Small intestine (tissue), 7 donors: ENCODE measurements at regions not wholly inside any gene's neighbourhood (a gene's known extent, or its start where the extent isn't known, plus 50 kb on each side); places are given as distances from the start of the nearest gene placed in this dataset.
"Not testable (repeated sequence)": the region's sequence is repeated elsewhere in the genome, so short reads cannot be mapped to it uniquely, and the experiment has no call there.

Experiments
- DNase-seq, 2 donors: peaks; one replicate each; pipeline versions ENCODE4 v3.0.0 to v3.0.0-alpha.2; 2013
- FAIRE-seq: peaks from 2 replicates; lab custom pipeline; 2012; peaks lifted over from hg19 to GRCh38; lab: Jason Lieb, UNC
- H3K27ac ChIP-seq, 3 donors: one replicate each; pipeline ENCODE4 v1.5.1; 2013; ENCODE audit warnings: low read length in 2 of 3, mild to moderate bottlenecking in 2 of 3, control low read depth in 1 of 3, inconsistent platforms in 1 of 3, low read depth in 1 of 3, moderate library complexity in 1 of 3
- H3K27me3 ChIP-seq, 3 donors: one replicate each; pipeline ENCODE4 v1.6.1; 2013; ENCODE audit warnings: low read length in 3 of 3, inconsistent platforms in 1 of 3; ENCODE audit not compliant: control insufficient read depth in 3 of 3, insufficient read depth in 3 of 3
- H3K36me3 ChIP-seq, 3 donors: one replicate each; pipeline ENCODE4 v1.6.1; 2013; ENCODE audit warnings: low read length in 3 of 3, inconsistent platforms in 1 of 3, low read depth in 1 of 3, mild to moderate bottlenecking in 1 of 3, moderate library complexity in 1 of 3; ENCODE audit not compliant: control insufficient read depth in 3 of 3, insufficient read depth in 2 of 3
- H3K4me1 ChIP-seq, 3 donors: one replicate each; pipeline ENCODE4 v1.6.1; 2013; ENCODE audit warnings: low read length in 2 of 3, inconsistent platforms in 1 of 3, low read depth in 1 of 3, mild to moderate bottlenecking in 1 of 3, moderate library complexity in 1 of 3; ENCODE audit not compliant: control insufficient read depth in 3 of 3, insufficient read depth in 2 of 3
- H3K4me3 ChIP-seq, 3 donors: one replicate each; pipeline ENCODE4 v1.5.1; 2013; ENCODE audit warnings: low read length in 3 of 3, control low read depth in 1 of 3, inconsistent platforms in 1 of 3, low read depth in 1 of 3, mild to moderate bottlenecking in 1 of 3, moderate library complexity in 1 of 3
- H3K9me3 ChIP-seq, 2 donors: one replicate each; pipeline ENCODE4 v1.6.1; 2013; ENCODE audit warnings: low read depth in 1 of 2, low read length in 1 of 2; ENCODE audit not compliant: control insufficient read depth in 2 of 2, insufficient read depth in 1 of 2
- WGBS, 3 donors: extraction: QIAGEN DNeasy Blood & Tissue Kit; methylation state at CpG; one replicate each; pipeline ENCODE4 v1.1.7; 2013; 5-methylcytosine and 5-hydroxymethylcytosine counted together
- donor health status: healthy with polysubstance abuse.
- donor health status: control.
- donor health status: control.
- donor health status: Bipolar disorder and iron deficiency.
- donor health status: healthy.

DNA sequence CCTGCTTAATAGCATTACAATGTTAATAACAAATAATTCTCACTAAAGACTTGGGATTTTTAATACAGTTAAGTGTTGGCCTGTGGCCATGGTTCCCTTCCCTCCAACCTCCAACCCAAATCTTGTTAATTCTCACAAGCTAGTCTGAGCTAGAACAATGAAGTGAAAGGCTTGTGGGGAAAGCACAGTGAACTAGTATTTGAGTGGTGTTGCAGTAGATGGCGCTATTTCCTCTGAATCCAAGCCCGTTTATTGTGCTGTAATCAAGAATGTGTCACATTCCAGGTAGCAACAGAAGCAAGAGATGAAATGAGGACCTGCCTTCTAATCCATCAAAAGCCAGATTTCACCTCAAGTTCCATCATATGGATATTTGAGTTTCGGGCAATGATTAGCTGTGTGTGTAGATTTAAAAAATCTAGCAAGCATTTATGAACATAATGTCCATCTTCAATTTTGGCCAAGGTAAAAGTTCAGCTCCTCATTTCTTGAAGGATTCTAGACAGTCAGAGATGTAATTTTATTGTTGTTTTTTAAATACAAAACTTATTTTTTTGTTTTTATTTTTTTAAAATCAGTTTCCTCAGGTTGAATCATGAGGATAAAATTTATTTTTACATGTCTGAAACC lies 160.7 kb downstream of the SQOR start:
- no peak for FAIRE-seq

DNA sequence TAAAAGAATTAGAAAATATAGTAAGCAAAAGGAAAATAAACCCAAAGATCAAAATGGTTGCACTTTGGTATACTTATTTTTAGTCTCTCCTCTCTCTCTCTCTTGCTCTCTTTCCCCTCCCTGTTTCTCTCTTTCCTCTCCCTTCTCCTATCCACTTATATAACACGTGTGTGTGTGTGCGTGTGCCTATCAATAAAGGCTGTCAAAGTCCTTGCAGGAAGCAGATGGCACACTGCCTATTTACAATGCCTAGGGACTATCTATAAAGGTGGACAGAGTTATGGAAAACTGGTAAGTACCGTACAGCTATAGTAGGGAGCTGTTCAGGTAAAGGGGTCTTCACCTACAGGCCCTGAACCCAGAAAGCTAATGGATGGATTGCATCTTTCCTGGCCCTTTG lies 161.6 kb downstream of the SQOR start:
- no peak overlapping the region for H3K4me3 ChIP-seq
- no peaks in the 10 kb centered on the region for H3K9me3 ChIP-seq
- FAIRE-seq (no peak), DNase-seq (peak; percentile 24 to 86)
- H3K4me1 ChIP-seq = no peaks in the 10 kb centered on the region
- 8 to 52% (median 17%) methylated on average over 3 of the region's 3 CpGs for whole genome bisulfite sequencing, 3 donors
- no peaks in the 10 kb centered on the region for H3K36me3 ChIP-seq
- H3K27me3 ChIP-seq = peaks cover 0 to 3% (median 0%) of the 10 kb centered on the region in 3 donors
- no peak overlapping the region for H3K27ac ChIP-seq

More for the DNA sequence above, 160.7 kb downstream of the SQOR start:
- peaks cover 0 to 3% (median 0%) of the 10 kb centered on the region in 3 donors for H3K27me3 ChIP-seq
- H3K27ac ChIP-seq = no peak overlapping the region
- no peak overlapping the region for H3K4me3 ChIP-seq
- H3K4me1 ChIP-seq = no peaks in the 10 kb centered on the region
- 10 to 21% (median 18%) methylated on average over 3 of the region's 3 CpGs for WGBS, 3 donors
- H3K9me3 ChIP-seq = no peaks in the 10 kb centered on the region
- peak; percentile 64 to 79 for DNase-seq
- H3K36me3 ChIP-seq = no peaks in the 10 kb centered on the region

DNA sequence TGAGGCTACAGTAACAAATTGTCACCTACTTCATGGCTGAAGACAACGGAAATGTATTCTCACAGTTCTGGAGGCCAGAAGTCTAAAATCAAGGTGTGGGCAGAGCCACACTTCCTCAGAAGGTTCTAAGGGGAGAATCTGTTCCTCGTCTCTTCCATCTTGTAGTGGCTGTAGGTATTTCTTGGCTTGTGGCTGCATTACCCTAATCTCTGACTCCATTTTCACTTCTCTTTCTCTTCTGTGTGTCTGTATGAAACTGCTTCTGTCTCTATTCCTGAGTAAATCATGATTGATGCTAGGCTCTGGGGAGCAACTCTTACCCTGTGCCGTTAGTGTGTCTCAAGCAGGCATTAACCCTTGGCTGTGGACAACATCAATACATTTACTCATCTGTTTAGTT lies 164.7 kb downstream of the SQOR start:
- no peak overlapping the region for H3K27ac ChIP-seq
- DNase-seq (no peak), FAIRE-seq (no peak)
- no peaks in the 10 kb centered on the region for H3K27me3 ChIP-seq
- H3K4me1 ChIP-seq = no peaks in the 10 kb centered on the region
- no peaks in the 10 kb centered on the region for H3K36me3 ChIP-seq
- H3K4me3 ChIP-seq = no peak overlapping the region
- 76 to 91% (median 90%) methylated on average over 3 of the region's 3 CpGs for WGBS, 3 donors
- no peaks in the 10 kb centered on the region for H3K9me3 ChIP-seq

DNA sequence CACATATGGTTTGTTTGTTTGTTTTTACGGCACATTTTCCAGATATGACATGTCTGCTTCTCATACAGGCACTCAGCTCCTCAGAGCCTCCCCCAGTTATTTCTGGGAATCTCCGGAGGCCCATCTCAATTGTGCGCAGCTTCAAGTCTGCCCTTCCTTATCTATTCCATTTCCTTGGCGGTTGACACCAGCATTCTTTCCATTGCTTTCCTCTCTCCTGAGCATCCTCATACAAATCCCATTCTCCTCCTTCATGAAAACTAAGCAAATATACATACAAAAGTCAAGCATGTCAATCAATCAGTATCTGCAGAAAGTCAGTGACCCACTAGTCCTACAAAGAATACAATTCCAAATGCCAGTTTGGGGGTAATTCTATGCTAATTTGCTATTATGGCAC lies 166.7 kb downstream of the SQOR start:
- 87 to 95% (median 93%) methylated on average over 4 of the region's 4 CpGs for WGBS, 3 donors
- no peak for FAIRE-seq
- H3K36me3 ChIP-seq = no peaks in the 10 kb centered on the region
- H3K27ac ChIP-seq = no peak overlapping the region
- H3K27me3 ChIP-seq = no peaks in the 10 kb centered on the region
- DNase-seq = no peak
- H3K4me3 ChIP-seq = no peak overlapping the region
- H3K4me1 ChIP-seq = no peaks in the 10 kb centered on the region
- H3K9me3 ChIP-seq = no peaks in the 10 kb centered on the region

DNA sequence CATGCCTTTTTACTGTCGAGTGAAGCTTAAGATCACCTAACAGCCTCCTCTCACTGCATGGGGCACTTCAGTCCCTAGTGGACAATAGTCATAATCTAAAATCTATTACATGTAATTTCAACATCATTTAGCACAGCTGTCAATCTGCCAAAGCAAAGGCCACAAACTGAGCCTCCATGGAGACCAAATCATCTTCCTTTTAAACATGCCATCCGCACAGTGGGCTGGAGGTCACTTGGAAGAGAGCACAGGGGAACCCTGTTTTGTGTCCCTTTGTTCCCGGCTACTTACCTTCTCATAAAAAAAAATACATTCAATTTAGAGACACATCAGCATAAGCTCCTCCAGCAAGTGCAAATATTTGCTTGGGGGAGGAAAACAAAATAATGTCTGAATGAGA lies 167.3 kb downstream of the SQOR start:
- FAIRE-seq (no peak), DNase-seq (peak in 1 of 2 donors; percentile 9)
- Histone ChIP-seq H3K27me3 (no peaks in the 10 kb centered on the region), H3K27ac (no peak overlapping the region), H3K4me3 (no peak overlapping the region), H3K4me1 (no peaks in the 10 kb centered on the region), H3K36me3 (no peaks in the 10 kb centered on the region), H3K9me3 (no peaks in the 10 kb centered on the region)
- WGBS, 3 donors = 45 to 61% (median 49%) methylated on average over 3 of the region's 3 CpGs

DNA sequence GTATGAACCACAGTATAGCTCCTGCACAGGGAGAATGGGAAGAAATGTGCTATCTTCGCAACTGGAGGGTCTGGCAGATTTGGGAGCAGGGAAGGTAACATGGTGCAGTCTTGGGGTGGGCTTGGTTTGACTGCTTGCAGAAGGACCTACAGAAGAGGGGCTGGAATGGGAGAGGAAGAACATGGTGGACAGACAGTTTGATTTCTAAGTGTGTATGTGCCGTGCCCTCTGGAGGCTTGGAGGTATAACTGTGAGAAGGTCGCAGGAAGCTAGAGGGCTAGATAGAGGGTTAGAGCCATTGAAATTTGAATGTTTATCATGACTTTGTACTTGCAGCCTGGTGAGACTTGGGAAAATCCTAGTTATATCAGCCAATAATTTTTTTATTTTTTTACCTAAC lies 169.2 kb downstream of the SQOR start:
- 93 to 98% (median 94%) methylated on average over 3 of the region's 3 CpGs for WGBS, 3 donors

GRCh38 chr15:45810201-45810600 lies 175.4 kb downstream of the SQOR start:
- H3K36me3 ChIP-seq = no peaks in the 10 kb centered on the region
- 79 to 87% (median 80%) methylated on average over 7 of the region's 7 CpGs for WGBS, 3 donors
- no peaks in the 10 kb centered on the region for H3K9me3 ChIP-seq
- DNase-seq = no peak
- H3K27me3 ChIP-seq = no peaks in the 10 kb centered on the region
- H3K27ac ChIP-seq = no peak overlapping the region
- no peaks in the 10 kb centered on the region for H3K4me1 ChIP-seq
- FAIRE-seq = no peak
- H3K4me3 ChIP-seq = no peak overlapping the region

More for the DNA sequence above, 169.2 kb downstream of the SQOR start:
- DNase-seq (no peak), FAIRE-seq (no peak)
- no peak overlapping the region for H3K27ac ChIP-seq
- H3K4me1 ChIP-seq = no peaks in the 10 kb centered on the region
- H3K27me3 ChIP-seq = no peaks in the 10 kb centered on the region
- H3K4me3 ChIP-seq = no peak overlapping the region
- H3K36me3 ChIP-seq = no peaks in the 10 kb centered on the region
- H3K9me3 ChIP-seq = no peaks in the 10 kb centered on the region

GRCh38 chr15:45812200-45812599 lies 177.4 kb downstream of the SQOR start:
- H3K27ac ChIP-seq = no peak overlapping the region
- H3K4me1 ChIP-seq = no peaks in the 10 kb centered on the region
- H3K36me3 ChIP-seq = no peaks in the 10 kb centered on the region
- no peak overlapping the region for H3K4me3 ChIP-seq
- WGBS, 3 donors = 52 to 72% (median 61%) methylated on average over 4 of the region's 4 CpGs
- no peaks in the 10 kb centered on the region for H3K27me3 ChIP-seq
- FAIRE-seq (no peak), DNase-seq (no peak)
- no peaks in the 10 kb centered on the region for H3K9me3 ChIP-seq

GRCh38 chr15:45817578-45817977 lies 182.7 kb downstream of the SQOR start:
- H3K9me3 ChIP-seq = not testable (repeated sequence)

More at GRCh38 chr15:45817578-45817977, 182.7 kb downstream of the SQOR start:
- 42 to 82% (median 63%) methylated on average over 2 of the region's 2 CpGs for WGBS, 3 donors
- DNase-seq, FAIRE-seq, H3K27ac ChIP-seq, H3K4me3 ChIP-seq, H3K36me3 ChIP-seq, H3K27me3 ChIP-seq, H3K4me1 ChIP-seq: not testable (repeated sequence)
